Liver (tissue), 6 donors: ENCODE measurements at regions not wholly inside any gene's neighbourhood (a gene's known extent, or its start where the extent isn't known, plus 50 kb on each side); places are given as distances from the start of the nearest gene placed in this dataset.
"Not testable (repeated sequence)": the region's sequence is repeated elsewhere in the genome, so short reads cannot be mapped to it uniquely, and the experiment has no call there.

ENCODE experiments used
- DNase-seq: peaks from one replicate; pipeline ENCODE4 v3.0.0-alpha.2; 2017; ENCODE audit warnings: low spot score
- H3K27ac ChIP-seq, 2 donors: one replicate each; pipeline ENCODE4 v1.7.0; 2013; ENCODE audit warnings: inconsistent platforms in 2 of 2, low read length in 2 of 2, control low read depth in 1 of 2, low read depth in 1 of 2, mild to moderate bottlenecking in 1 of 2
- H3K27me3 ChIP-seq, 4 donors: one replicate each; pipeline versions ENCODE4 v1.6.1 to v1.7.0; 2013; ENCODE audit warnings: low read length in 3 of 4, inconsistent platforms in 1 of 4, mild to moderate bottlenecking in 1 of 4, moderate library complexity in 1 of 4; ENCODE audit not compliant: control insufficient read depth in 4 of 4, insufficient read depth in 4 of 4
- H3K36me3 ChIP-seq, 4 donors: one replicate each; pipeline versions ENCODE4 v1.6.1 to v1.7.0; 2013; ENCODE audit warnings: low read length in 3 of 4, mild to moderate bottlenecking in 3 of 4, low read depth in 1 of 4, moderate library complexity in 1 of 4; ENCODE audit not compliant: control insufficient read depth in 4 of 4, insufficient read depth in 3 of 4
- H3K4me1 ChIP-seq, 4 donors: one replicate each; pipeline versions ENCODE4 v1.6.1 to v1.7.0; 2013; ENCODE audit warnings: low read length in 3 of 4, mild to moderate bottlenecking in 3 of 4, moderate library complexity in 1 of 4; ENCODE audit not compliant: control insufficient read depth in 4 of 4, insufficient read depth in 4 of 4
- H3K4me3 ChIP-seq, 3 donors: one replicate each; pipeline versions ENCODE4 v1.6.1 to v1.7.0; 2013; ENCODE audit warnings: low read length in 3 of 3, control low read depth in 1 of 3, low read depth in 1 of 3, mild to moderate bottlenecking in 1 of 3
- H3K9ac ChIP-seq, 2 donors: one replicate each; pipeline ENCODE4 v1.7.0; 2013; ENCODE audit warnings: low read length in 2 of 2, mild to moderate bottlenecking in 2 of 2, moderate library complexity in 2 of 2, control low read depth in 1 of 2, low read depth in 1 of 2
- H3K9me3 ChIP-seq, 4 donors: one replicate each; pipeline versions ENCODE4 v1.6.1 to v1.7.0; 2013; ENCODE audit warnings: low read length in 3 of 4; ENCODE audit not compliant: control insufficient read depth in 4 of 4
- WGBS: extraction: QIAGEN DNeasy Blood & Tissue Kit; methylation state at CpG from one replicate; pipeline ENCODE4 v1.1.7; 2013; 5-methylcytosine and 5-hydroxymethylcytosine counted together
- donor health status: healthy.
- donor health status: healthy.
- donor health status: healthy.

- WGBS, result 89% methylated on average over 10 of the region's 11 CpGs
- not testable (repeated sequence) for H3K4me3 ChIP-seq, H3K27me3 ChIP-seq, H3K9me3 ChIP-seq, H3K9ac ChIP-seq, DNase-seq, H3K4me1 ChIP-seq, H3K36me3 ChIP-seq, H3K27ac ChIP-seq
Measured at GRCh38 chr7:69499-70123, 122.8 kb upstream of the FAM20C start.

- not testable (repeated sequence) for H3K9ac ChIP-seq, H3K36me3 ChIP-seq, H3K4me1 ChIP-seq, H3K4me3 ChIP-seq, H3K9me3 ChIP-seq, H3K27me3 ChIP-seq, H3K27ac ChIP-seq, DNase-seq
- 76% methylated on average over 3 of the region's 4 CpGs for WGBS
Measured at GRCh38 chr7:70207-70606, 122.2 kb upstream of the FAM20C start.

- 80% methylated on average over 7 of the region's 7 CpGs for WGBS
- H3K36me3 ChIP-seq, H3K9me3 ChIP-seq, H3K27me3 ChIP-seq, H3K4me1 ChIP-seq, H3K27ac ChIP-seq, H3K4me3 ChIP-seq, DNase-seq, H3K9ac ChIP-seq: not testable (repeated sequence)
Measured at GRCh38 chr7:70989-71388, 121.4 kb upstream of the FAM20C start.

GRCh38 chr7:72266-73057 is 119.9 kb upstream of the FAM20C start:
- H3K4me3 ChIP-seq, H3K9me3 ChIP-seq, H3K27me3 ChIP-seq, H3K4me1 ChIP-seq, H3K9ac ChIP-seq, H3K27ac ChIP-seq, H3K36me3 ChIP-seq, DNase-seq: not testable (repeated sequence)
- WGBS, result 92% methylated on average over 14 of the region's 17 CpGs

- not testable (repeated sequence) for H3K27me3 ChIP-seq, H3K9ac ChIP-seq, H3K9me3 ChIP-seq, H3K4me1 ChIP-seq, H3K36me3 ChIP-seq, DNase-seq, H3K4me3 ChIP-seq, H3K27ac ChIP-seq
- 89% methylated on average over 1 of the region's 5 CpGs for WGBS
Measured at GRCh38 chr7:73058-73331, 119.4 kb upstream of the FAM20C start.

- not testable (repeated sequence) for H3K4me1 ChIP-seq, H3K27ac ChIP-seq, H3K36me3 ChIP-seq, DNase-seq, H3K9ac ChIP-seq, H3K27me3 ChIP-seq, H3K9me3 ChIP-seq, H3K4me3 ChIP-seq
- WGBS, result 42% methylated on average over 4 of the region's 4 CpGs
Measured at GRCh38 chr7:74008-74540, 118.3 kb upstream of the FAM20C start.

- DNase-seq, H3K36me3 ChIP-seq, H3K9me3 ChIP-seq, H3K27ac ChIP-seq, H3K27me3 ChIP-seq, H3K4me1 ChIP-seq, H3K9ac ChIP-seq, H3K4me3 ChIP-seq: not testable (repeated sequence)
- WGBS, result 86% methylated on average over 13 of the region's 13 CpGs
Measured at GRCh38 chr7:75511-75910, 116.9 kb upstream of the FAM20C start.

- DNase-seq, H3K4me3 ChIP-seq, H3K36me3 ChIP-seq, H3K9me3 ChIP-seq, H3K4me1 ChIP-seq, H3K27ac ChIP-seq, H3K27me3 ChIP-seq, H3K9ac ChIP-seq: not testable (repeated sequence)
- WGBS, result 73% methylated on average over 8 of the region's 11 CpGs
Measured at GRCh38 chr7:76202-76601, 116.2 kb upstream of the FAM20C start.
